Fibroblast of the aortic adventitia (primary cell): ENCODE measurements at regions not wholly inside any gene's neighbourhood (a gene's known extent, or its start where the extent isn't known, plus 50 kb on each side); places are given as distances from the start of the nearest gene placed in this dataset.

Source experiments
- DNase-seq: peaks from one replicate; pipeline ENCODE4 v3.0.0-alpha.2; 2010; ENCODE audit warnings: low read depth
- H3K4me3 ChIP-seq: 2 replicates; pipeline ENCODE4 v1.5.1; 2011; ENCODE audit warnings: low read depth, mild to moderate bottlenecking, control low read depth, low read length, moderate library complexity
- TF ChIP-seq, protein P1 (sequence below): IDR thresholded peaks from 2 replicates; pipeline ENCODE4 v1.5.1; 2011; ENCODE audit warnings: mild to moderate bottlenecking, low read length, control low read depth, inconsistent platforms; ENCODE audit not compliant: insufficient read depth

DNA sequence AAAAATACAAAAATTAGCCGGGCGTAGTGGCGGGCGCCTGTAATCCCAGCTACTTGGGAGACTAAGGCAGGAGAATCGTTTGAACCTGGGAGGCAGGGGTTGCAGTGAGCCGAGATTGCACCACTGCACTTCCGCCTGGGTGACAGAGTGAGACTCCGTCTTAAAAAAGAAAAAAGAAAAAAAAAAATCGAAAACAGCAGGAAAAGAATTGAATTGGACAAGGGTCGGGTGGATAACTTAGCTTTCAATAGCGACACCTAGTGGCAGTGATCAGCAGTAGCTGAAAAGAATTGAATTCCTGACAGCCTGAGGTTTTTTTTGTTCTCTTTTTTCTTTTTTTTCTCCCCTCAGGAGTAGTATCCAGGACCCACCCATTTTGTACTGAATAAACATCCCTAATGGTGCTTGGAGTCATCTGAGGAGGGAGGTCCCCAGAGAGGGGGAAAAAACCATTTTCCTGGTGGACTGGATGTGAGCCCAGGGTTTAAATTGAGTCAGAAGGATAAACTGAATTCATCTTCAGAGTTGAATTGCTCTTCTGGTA lies 55.1 kb downstream of the CYCS start:
- H3K4me3 ChIP-seq, result no peak overlapping the region
- DNase-seq, result peak; percentile 94
- TF ChIP-seq, protein P1, sequence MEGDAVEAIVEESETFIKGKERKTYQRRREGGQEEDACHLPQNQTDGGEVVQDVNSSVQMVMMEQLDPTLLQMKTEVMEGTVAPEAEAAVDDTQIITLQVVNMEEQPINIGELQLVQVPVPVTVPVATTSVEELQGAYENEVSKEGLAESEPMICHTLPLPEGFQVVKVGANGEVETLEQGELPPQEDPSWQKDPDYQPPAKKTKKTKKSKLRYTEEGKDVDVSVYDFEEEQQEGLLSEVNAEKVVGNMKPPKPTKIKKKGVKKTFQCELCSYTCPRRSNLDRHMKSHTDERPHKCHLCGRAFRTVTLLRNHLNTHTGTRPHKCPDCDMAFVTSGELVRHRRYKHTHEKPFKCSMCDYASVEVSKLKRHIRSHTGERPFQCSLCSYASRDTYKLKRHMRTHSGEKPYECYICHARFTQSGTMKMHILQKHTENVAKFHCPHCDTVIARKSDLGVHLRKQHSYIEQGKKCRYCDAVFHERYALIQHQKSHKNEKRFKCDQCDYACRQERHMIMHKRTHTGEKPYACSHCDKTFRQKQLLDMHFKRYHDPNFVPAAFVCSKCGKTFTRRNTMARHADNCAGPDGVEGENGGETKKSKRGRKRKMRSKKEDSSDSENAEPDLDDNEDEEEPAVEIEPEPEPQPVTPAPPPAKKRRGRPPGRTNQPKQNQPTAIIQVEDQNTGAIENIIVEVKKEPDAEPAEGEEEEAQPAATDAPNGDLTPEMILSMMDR, result peak; percentile 82

DNA sequence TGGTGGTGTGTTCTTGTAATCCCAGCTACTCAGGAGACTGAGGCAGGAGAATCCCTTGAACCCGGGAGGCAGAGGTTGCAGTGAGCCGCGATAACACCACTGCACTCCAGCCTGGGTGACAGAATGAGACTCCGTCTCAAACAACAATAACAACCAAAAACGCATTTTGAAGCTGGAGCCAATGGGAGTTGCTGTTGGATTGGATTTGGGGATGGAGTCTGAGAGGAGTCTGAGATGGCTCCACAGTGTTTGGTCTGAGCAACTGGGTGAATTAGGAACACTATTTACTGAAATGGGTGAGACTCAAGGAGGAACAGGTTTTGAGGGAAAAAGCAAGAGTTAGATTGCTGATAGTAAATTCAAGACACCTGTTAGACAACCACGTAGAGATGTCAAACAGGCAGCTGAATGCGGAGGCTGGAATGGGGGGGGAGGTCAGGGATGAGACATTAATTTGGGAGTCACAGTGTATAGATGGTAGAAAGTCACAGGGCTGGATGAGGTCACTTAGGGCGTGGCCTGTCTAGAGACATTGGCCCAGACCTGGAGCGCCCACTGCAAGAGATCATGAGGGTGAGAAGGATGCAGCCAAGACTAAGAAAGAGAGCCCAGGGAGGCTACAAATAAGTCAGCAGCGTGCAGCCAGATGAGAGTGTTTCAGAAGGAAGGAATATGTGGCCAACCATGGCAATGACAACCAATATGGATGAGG lies 56.4 kb downstream of the CYCS start:
- DNase-seq, result no peak
- TF ChIP-seq, protein P1, result no peak
- H3K4me3 ChIP-seq, result no peak overlapping the region

GRCh38 chr7:25067726-25068501 lies 57.1 kb downstream of the CYCS start:
- no peak for DNase-seq
- TF ChIP-seq, protein P1, result no peak
- no peak overlapping the region for H3K4me3 ChIP-seq

DNA sequence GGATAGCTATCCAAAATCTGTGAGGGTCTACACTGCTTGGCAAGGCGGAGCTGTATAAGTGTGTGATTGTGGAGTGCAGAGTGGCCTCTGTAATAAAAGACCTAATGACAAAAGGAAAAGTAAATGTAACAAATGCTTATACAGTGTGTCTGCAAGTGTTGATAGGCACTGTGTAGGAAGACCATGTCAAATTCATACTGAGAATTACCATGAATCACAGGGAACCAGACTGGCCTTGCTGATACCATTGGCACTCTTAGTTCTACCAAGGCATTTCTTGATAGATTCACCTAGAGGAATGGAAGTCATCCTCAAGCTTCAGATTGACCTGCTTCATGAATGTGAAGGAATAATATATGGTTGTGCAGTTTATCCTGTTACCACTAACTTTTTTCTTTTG lies 58.8 kb downstream of the CYCS start:
- TF ChIP-seq, protein P1, result no peak
- no peak for DNase-seq
- H3K4me3 ChIP-seq, result no peak overlapping the region

- TF ChIP-seq, protein P1, result no peak
- H3K4me3 ChIP-seq, result no peak overlapping the region
- no peak for DNase-seq
Observed at GRCh38 chr7:25062380-25062779, 62.7 kb downstream of the CYCS start.

- no peak overlapping the region for H3K4me3 ChIP-seq
- TF ChIP-seq, protein P1, result no peak
- no peak for DNase-seq
Observed at GRCh38 chr7:25060487-25061055, 64.5 kb downstream of the CYCS start.
